GM12878 (cell line): ENCODE measurements at regions not wholly inside any gene's neighbourhood (a gene's known extent, or its start where the extent isn't known, plus 50 kb on each side); places are given as distances from the start of the nearest gene placed in this dataset.
A peak's percentile ranks its signal among the peaks of the same experiment; 100 is the strongest.

Source experiments
- CBFB ChIP-seq: IDR thresholded peaks from 2 replicates; pipeline ENCODE4 v1.6.1; 2016; ENCODE audit warnings: antibody characterized with exemption, low read depth
- CHD4 ChIP-seq: fragments of 200-600 bp; sonication (generic); IDR thresholded peaks from 2 replicates; pipeline ENCODE4 v1.6.1; 2016; ENCODE audit warnings: mild to moderate bottlenecking
- CREB1 ChIP-seq: IDR thresholded peaks from 2 replicates; pipeline ENCODE4 v1.6.1; 2012; ENCODE audit warnings: low read depth, mild to moderate bottlenecking, inconsistent platforms
- DPF2 ChIP-seq: fragments of 450-650 bp; IDR thresholded peaks from 2 replicates; pipeline ENCODE4 v1.6.1; 2017; ENCODE audit warnings: mild to moderate bottlenecking
- EED ChIP-seq: sonication (generic); IDR thresholded peaks from 2 replicates; pipeline ENCODE4 v1.6.1; 2016; ENCODE audit warnings: antibody characterized with exemption, low read depth
- EP300 ChIP-seq, 2 experiments: fragments of 150-350 bp in 1 of 2; IDR thresholded peaks; 2 replicates each; pipeline ENCODE4 v1.6.1; 2011 to 2012; ENCODE audit warnings: low read depth in 2 of 2, low read length in 2 of 2, borderline replicate concordance in 1 of 2, improper control_type of control experiment in 1 of 2, inconsistent platforms in 1 of 2; ENCODE audit not compliant: control insufficient read depth in 1 of 2
- FOS ChIP-seq: IDR thresholded peaks from 3 replicates; pipeline ENCODE4 v1.6.1; 2011; ENCODE audit warnings: borderline replicate concordance; ENCODE audit not compliant: insufficient read length; ENCODE audit errors: extremely low read depth
- IKZF2 ChIP-seq, 2 experiments: fragments of 450-650 bp; IDR thresholded peaks; 2 replicates each; pipeline ENCODE4 v1.6.1; 2017; ENCODE audit warnings: mild to moderate bottlenecking in 2 of 2, moderate library complexity in 2 of 2
- JUNB ChIP-seq: IDR thresholded peaks from 2 replicates; pipeline ENCODE4 v1.6.1; 2016; ENCODE audit warnings: antibody characterized with exemption, mild to moderate bottlenecking
- MYC ChIP-seq: IDR thresholded peaks from 2 replicates; pipeline ENCODE4 v1.6.1; 2011; ENCODE audit warnings: mild to moderate bottlenecking, low read length, moderate library complexity, inconsistent platforms; ENCODE audit not compliant: insufficient read depth, insufficient replicate concordance, insufficient read length, severe bottlenecking
- RCOR1 ChIP-seq: conservative IDR thresholded peaks from 2 replicates; pipeline ENCODE4 v1.6.1; 2012; ENCODE audit warnings: low read depth, low read length, improper control_type of control experiment
- RFX5 ChIP-seq: IDR thresholded peaks from 2 replicates; pipeline ENCODE4 v1.6.1; 2011; ENCODE audit warnings: low read depth, low read length, improper control_type of control experiment
- SRF ChIP-seq, 2 experiments: IDR thresholded peaks; 2 replicates each; pipeline ENCODE4 v1.6.1; 2011; ENCODE audit warnings: low read depth in 2 of 2, low read length in 2 of 2, mild to moderate bottlenecking in 1 of 2, moderate library complexity in 1 of 2
- TCF7 ChIP-seq: IDR thresholded peaks from 2 replicates; pipeline ENCODE4 v1.6.1; 2014; ENCODE audit warnings: antibody characterized with exemption, borderline replicate concordance
- YY1 ChIP-seq: IDR thresholded peaks from 2 replicates; pipeline ENCODE4 v1.6.1; 2011; ENCODE audit warnings: low read depth, mild to moderate bottlenecking, low read length
- ZNF207 ChIP-seq: fragments of 450-650 bp; IDR thresholded peaks from 2 replicates; pipeline ENCODE4 v1.6.1; 2014; ENCODE audit warnings: antibody characterized with exemption, mild to moderate bottlenecking, borderline replicate concordance
- ZZZ3 ChIP-seq: IDR thresholded peaks from 2 replicates; pipeline ENCODE4 v1.6.1; 2011; ENCODE audit warnings: low read depth; ENCODE audit not compliant: control insufficient read depth, insufficient read length
- TF ChIP-seq, protein P1 (sequence below): fragments of 450-650 bp; IDR thresholded peaks from 2 replicates; pipeline ENCODE4 v1.6.1; 2018; ENCODE audit warnings: borderline replicate concordance, mild to moderate bottlenecking; ENCODE audit not compliant: partially characterized antibody
- TF ChIP-seq, protein P2 (sequence below): IDR thresholded peaks from 2 replicates; pipeline ENCODE4 v1.6.1; 2012; ENCODE audit warnings: low read depth, low read length, improper control_type of control experiment
- TF ChIP-seq, protein P3 (sequence below): fragments of 450-650 bp; formaldehyde crosslinking; IDR thresholded peaks from 2 replicates; pipeline ENCODE4 v1.4.0; 2020; ENCODE audit warnings: mild to moderate bottlenecking, moderate library complexity
- TF ChIP-seq, protein P4 (sequence below): fragments of 450-650 bp; IDR thresholded peaks from 2 replicates; pipeline ENCODE4 v1.6.1; 2016; ENCODE audit warnings: mild to moderate bottlenecking

DNA sequence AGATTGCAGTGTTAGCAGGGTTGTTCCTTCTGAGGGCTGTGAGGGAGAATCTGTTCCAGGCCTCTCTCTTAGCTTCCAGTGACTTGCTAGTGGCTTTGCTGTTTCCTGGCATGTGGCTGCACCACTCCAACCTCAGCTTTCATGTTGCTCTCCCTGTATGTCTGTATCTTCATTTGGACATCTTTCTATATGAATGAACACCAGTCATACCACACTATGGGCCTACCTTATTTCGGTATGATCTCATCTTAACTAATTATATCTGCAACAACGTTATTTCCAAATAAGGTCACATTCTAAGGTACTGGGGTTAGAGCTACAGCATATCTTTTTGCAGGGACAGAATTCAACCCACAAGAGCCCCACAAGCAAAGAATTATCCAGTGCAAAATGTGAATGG is 356.7 kb upstream of the UMPS start (continued):
- TF ChIP-seq, protein P1, sequence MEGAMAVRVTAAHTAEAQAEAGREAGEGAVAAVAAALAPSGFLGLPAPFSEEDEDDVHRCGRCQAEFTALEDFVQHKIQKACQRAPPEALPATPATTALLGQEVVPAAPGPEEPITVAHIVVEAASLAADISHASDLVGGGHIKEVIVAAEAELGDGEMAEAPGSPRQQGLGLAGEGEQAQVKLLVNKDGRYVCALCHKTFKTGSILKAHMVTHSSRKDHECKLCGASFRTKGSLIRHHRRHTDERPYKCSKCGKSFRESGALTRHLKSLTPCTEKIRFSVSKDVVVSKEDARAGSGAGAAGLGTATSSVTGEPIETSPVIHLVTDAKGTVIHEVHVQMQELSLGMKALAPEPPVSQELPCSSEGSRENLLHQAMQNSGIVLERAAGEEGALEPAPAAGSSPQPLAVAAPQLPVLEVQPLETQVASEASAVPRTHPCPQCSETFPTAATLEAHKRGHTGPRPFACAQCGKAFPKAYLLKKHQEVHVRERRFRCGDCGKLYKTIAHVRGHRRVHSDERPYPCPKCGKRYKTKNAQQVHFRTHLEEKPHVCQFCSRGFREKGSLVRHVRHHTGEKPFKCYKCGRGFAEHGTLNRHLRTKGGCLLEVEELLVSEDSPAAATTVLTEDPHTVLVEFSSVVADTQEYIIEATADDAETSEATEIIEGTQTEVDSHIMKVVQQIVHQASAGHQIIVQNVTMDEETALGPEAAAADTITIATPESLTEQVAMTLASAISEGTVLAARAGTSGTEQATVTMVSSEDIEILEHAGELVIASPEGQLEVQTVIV: no peak
- peak; percentile 73 to 81 for TF ChIP-seq IKZF2 (IDR thresholded peaks at IDR 0.05)
- no peak for TF ChIP-seq CHD4
- TF ChIP-seq RFX5: no peak
- TF ChIP-seq ZZZ3: no peak
- TF ChIP-seq TCF7: peak; percentile 91
- TF ChIP-seq JUNB: peak; percentile 98
- TF ChIP-seq DPF2: peak; percentile 49; the same call in 1 of the 2 replicates
- TF ChIP-seq, protein P2, sequence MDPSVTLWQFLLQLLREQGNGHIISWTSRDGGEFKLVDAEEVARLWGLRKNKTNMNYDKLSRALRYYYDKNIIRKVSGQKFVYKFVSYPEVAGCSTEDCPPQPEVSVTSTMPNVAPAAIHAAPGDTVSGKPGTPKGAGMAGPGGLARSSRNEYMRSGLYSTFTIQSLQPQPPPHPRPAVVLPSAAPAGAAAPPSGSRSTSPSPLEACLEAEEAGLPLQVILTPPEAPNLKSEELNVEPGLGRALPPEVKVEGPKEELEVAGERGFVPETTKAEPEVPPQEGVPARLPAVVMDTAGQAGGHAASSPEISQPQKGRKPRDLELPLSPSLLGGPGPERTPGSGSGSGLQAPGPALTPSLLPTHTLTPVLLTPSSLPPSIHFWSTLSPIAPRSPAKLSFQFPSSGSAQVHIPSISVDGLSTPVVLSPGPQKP: no peak
- no peak for TF ChIP-seq MYC
- no peak for TF ChIP-seq ZNF207
- TF ChIP-seq, protein P3, sequence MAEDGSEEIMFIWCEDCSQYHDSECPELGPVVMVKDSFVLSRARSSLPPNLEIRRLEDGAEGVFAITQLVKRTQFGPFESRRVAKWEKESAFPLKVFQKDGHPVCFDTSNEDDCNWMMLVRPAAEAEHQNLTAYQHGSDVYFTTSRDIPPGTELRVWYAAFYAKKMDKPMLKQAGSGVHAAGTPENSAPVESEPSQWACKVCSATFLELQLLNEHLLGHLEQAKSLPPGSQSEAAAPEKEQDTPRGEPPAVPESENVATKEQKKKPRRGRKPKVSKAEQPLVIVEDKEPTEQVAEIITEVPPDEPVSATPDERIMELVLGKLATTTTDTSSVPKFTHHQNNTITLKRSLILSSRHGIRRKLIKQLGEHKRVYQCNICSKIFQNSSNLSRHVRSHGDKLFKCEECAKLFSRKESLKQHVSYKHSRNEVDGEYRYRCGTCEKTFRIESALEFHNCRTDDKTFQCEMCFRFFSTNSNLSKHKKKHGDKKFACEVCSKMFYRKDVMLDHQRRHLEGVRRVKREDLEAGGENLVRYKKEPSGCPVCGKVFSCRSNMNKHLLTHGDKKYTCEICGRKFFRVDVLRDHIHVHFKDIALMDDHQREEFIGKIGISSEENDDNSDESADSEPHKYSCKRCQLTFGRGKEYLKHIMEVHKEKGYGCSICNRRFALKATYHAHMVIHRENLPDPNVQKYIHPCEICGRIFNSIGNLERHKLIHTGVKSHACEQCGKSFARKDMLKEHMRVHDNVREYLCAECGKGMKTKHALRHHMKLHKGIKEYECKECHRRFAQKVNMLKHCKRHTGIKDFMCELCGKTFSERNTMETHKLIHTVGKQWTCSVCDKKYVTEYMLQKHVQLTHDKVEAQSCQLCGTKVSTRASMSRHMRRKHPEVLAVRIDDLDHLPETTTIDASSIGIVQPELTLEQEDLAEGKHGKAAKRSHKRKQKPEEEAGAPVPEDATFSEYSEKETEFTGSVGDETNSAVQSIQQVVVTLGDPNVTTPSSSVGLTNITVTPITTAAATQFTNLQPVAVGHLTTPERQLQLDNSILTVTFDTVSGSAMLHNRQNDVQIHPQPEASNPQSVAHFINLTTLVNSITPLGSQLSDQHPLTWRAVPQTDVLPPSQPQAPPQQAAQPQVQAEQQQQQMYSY (CRISPR knock-in tag): no peak
- TF ChIP-seq SRF (IDR thresholded peaks at IDR 0.05; ENCODE audit: low read depth in 2 of 2, low read length in 2 of 2): peak; percentile 38 to 96; a peak in 3 of 4 replicates
- 0 out of 4 replicates have a peak, but pooled peaks of 1 of the 2 experiments have one; percentile 29 for TF ChIP-seq EP300 (IDR thresholded peaks at IDR 0.05; ENCODE audit: borderline replicate concordance in 1 of 2, control insufficient read depth in 1 of 2, low read depth in 2 of 2, low read length in 2 of 2)
- TF ChIP-seq RCOR1: no peak
- TF ChIP-seq FOS: no peak
- no peak; the same call in 1 of the 2 replicates for TF ChIP-seq CBFB
- TF ChIP-seq EED: peak; percentile 95
- TF ChIP-seq, protein P4, sequence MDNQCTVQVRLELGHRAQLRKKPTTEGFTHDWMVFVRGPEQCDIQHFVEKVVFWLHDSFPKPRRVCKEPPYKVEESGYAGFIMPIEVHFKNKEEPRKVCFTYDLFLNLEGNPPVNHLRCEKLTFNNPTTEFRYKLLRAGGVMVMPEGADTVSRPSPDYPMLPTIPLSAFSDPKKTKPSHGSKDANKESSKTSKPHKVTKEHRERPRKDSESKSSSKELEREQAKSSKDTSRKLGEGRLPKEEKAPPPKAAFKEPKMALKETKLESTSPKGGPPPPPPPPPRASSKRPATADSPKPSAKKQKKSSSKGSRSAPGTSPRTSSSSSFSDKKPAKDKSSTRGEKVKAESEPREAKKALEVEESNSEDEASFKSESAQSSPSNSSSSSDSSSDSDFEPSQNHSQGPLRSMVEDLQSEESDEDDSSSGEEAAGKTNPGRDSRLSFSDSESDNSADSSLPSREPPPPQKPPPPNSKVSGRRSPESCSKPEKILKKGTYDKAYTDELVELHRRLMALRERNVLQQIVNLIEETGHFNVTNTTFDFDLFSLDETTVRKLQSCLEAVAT: peak; percentile 9; the same call in 1 of the 2 replicates
- TF ChIP-seq YY1: no peak
- TF ChIP-seq CREB1: peak; percentile 51
